Stimulated activated effector memory CD8-positive, alpha-beta T cell treated with anti-CD3 and anti-CD28 coated beads, Interleukin-12 subunit alpha, Interleukin-12 subunit beta, amount 100 ng/mL, for 72 hours (primary cell): ENCODE measurements at regions not wholly inside any gene's neighbourhood (a gene's known extent, or its start where the extent isn't known, plus 50 kb on each side); places are given as distances from the start of the nearest gene placed in this dataset.

Experiments
- ATAC-seq: fragments of 150-1000 bp; cut with Tn5 transposase; 2 replicates; pipeline ENCODE4 v1.10.0; 2021
- DNase-seq, 2 donors: peaks; one replicate each; pipeline ENCODE4 v3.0.0; 2021 to 2022; ENCODE audit warnings: low spot score in 2 of 2
- H3K27ac Mint-ChIP-seq: one replicate; pipeline ENCODE4 v1.8.0; 2022; ENCODE audit warnings: mild to moderate bottlenecking, mixed read lengths
- H3K36me3 Mint-ChIP-seq: one replicate; pipeline ENCODE4 v1.8.0; 2022; ENCODE audit warnings: mild to moderate bottlenecking, mixed read lengths
- H3K4me1 Mint-ChIP-seq: one replicate; pipeline ENCODE4 v1.8.0; 2022; ENCODE audit warnings: mixed read lengths
- H3K4me3 Mint-ChIP-seq: one replicate; pipeline ENCODE4 v1.8.0; 2022; ENCODE audit warnings: mild to moderate bottlenecking, mixed read lengths
- H3K9me3 Mint-ChIP-seq: one replicate; pipeline ENCODE4 v1.8.0; 2022; ENCODE audit warnings: mixed read lengths

DNA sequence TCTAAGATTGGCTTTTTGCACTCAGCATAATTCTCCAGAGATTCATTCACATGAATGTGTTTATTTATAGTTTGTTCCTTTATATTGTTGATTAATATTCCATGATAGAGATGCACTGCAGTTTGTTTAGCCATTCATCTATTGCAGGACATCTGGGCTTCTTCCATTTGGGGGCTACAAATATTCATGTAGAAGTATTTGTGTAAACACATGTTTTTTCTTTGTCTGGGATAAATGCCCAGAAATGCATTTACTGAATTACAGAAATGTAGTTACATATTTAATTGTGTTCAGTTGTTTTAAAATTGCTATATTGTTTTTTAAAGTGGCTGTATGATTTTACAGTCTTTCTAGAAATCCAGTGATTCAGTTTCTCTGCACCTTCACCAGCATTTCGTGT is 635.0 kb downstream of the ZIC1 start:
- H3K4me3 Mint-ChIP-seq = no peak overlapping the region
- H3K4me1 Mint-ChIP-seq = no peaks in the 10 kb centered on the region
- H3K27ac Mint-ChIP-seq = no peak overlapping the region
- DNase-seq = no peak
- no peak for ATAC-seq
- H3K36me3 Mint-ChIP-seq = no peaks in the 10 kb centered on the region
- H3K9me3 Mint-ChIP-seq = peaks cover 17% of the 10 kb centered on the region

DNA sequence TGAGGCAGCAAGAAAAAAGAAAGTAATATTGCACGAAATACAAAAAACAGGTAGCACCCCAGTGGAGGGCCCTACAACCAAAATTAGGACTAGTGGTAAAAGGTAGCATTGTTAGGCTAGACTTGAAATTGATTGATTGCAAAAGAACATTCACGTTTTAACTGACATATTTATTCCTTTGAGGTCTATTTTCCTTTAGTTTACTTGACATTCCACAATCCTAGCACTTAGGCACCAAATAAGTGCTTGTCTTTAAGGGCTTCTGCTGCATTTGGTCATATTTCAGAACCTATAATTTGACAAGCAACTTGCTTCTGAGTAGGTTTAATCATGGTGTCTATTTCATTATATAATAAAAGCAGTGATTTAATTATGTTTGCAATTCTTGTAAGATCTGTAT is 642.7 kb upstream of the AGTR1 start:
- ATAC-seq = no peak
- no peaks in the 10 kb centered on the region for H3K4me1 Mint-ChIP-seq
- no peak overlapping the region for H3K4me3 Mint-ChIP-seq
- no peak for DNase-seq
- no peaks in the 10 kb centered on the region for H3K36me3 Mint-ChIP-seq
- peaks cover 8% of the 10 kb centered on the region for H3K9me3 Mint-ChIP-seq
- no peak overlapping the region for H3K27ac Mint-ChIP-seq

DNA sequence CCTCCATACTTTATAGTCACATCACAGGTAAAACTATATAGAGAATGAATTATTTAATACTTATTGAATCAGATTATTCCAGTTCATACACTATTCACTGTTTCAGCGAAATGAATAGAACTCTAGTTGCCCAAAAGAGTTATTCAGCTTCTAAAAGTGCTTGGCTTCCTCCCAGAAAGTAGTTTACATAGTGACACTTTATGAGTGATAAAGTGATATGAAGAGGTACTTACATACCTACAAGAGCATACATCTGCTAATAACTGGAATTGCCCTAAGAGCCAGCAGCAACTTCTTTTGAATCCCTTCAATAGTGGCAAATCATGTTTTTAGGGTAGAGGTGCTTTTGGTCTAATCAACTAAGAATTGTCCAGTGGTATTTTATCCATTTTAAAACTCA is 635.1 kb upstream of the AGTR1 start:
- Mint-ChIP-seq H3K27ac (no peak overlapping the region), H3K4me1 (no peaks in the 10 kb centered on the region), H3K4me3 (no peak overlapping the region), H3K36me3 (no peaks in the 10 kb centered on the region), H3K9me3 (peaks cover 11% of the 10 kb centered on the region)
- DNase-seq (no peak), ATAC-seq (no peak)

DNA sequence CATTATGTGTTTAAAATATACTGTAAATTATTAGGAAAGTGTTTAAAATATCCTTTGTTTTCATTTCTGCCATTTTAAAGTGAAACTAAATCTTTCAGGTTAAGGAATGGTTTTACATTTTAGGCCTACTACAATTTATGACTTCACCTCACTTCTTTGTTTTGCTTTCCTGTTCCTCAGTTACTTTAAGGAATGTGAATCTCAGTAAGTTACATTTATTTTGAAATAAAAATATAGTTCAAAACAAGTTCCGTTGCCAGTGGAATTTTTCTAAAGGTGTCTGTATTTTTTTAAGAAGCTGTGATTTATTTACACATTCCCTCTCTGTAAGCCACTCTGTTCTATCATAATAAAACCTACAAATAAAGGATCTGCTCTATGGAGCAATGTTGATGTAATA is 630.9 kb upstream of the AGTR1 start:
- no peak for DNase-seq
- Mint-ChIP-seq H3K27ac (no peak overlapping the region), H3K4me3 (no peak overlapping the region), H3K36me3 (no peaks in the 10 kb centered on the region), H3K4me1 (no peaks in the 10 kb centered on the region), H3K9me3 (peaks cover 7% of the 10 kb centered on the region)
- ATAC-seq = no peak

DNA sequence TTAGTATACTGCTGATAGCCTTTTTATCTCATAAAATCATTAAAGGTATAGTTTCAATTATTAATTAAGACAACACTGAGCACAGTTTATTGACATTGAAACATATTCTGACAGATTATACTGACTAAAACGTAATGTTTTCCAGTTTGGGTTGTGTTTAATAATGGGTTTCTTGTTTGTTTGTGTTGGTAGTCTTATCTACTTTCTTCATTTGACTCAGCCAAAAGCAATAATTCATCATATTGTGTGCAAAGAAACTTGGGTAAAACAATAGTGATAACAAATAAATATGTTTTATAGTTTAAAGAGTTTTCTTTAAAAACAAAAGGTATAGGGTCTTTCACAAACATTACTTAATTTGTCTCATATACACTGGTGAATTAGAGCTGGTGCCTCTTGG is 629.2 kb upstream of the AGTR1 start:
- H3K4me3 Mint-ChIP-seq = no peak overlapping the region
- H3K4me1 Mint-ChIP-seq = no peaks in the 10 kb centered on the region
- no peak overlapping the region for H3K27ac Mint-ChIP-seq
- no peaks in the 10 kb centered on the region for H3K36me3 Mint-ChIP-seq
- DNase-seq (no peak), ATAC-seq (no peak)
- H3K9me3 Mint-ChIP-seq = peaks cover 9% of the 10 kb centered on the region

DNA sequence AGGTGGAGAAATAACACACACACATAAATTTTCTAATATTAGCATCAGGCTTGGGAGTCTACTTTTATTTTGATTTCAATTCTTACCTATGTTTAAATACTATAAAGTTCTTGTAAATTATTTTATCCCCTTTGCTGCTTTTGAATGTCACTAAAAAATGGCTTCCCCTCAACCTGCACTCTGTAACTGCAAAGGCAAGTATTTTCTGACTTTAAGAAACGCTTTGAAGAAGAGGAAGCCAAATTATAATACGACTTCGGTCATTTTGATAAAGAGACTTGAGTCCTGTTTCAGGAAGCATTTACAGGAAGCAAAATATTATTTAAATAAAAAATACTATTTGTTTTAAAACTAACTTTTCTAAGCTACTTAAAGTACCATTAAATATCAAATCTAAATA is 627.7 kb upstream of the AGTR1 start:
- DNase-seq = no peak

DNA sequence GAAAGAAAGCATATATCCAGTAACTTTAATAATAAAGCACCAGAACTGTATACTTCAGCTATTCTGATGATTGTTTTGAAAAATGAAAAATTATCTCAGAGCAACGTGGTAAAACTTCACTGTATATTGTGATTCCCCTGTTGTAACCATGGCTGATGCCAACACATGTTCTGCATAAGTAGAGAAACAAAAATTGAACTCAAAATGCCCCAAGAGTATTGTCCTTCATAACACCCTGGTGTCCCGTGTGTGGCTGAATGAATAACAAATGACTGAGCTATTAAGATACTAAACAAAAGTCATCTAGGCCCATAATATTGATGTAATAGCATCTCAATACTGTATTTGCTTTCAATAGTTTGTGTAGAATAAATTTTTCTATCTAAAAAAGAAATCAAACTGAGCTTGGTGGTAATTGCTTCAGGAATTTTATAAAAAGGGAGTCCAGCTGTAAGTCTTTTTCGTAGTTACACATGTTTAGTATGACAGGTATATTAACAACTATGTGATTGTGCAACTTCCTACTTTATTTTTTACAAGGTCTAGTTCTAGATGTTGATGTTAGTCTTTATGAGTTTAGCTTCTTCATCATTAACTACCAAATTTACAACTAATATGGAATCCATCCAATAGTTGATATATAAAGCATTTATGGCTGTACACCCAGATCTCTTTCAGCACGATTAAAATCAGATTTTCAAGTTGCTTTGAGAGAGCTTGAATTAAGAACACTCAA is 623.8 kb upstream of the AGTR1 start:
- DNase-seq (no peak), ATAC-seq (no peak)
- Mint-ChIP-seq H3K4me3 (no peak overlapping the region), H3K9me3 (peaks cover 10% of the 10 kb centered on the region), H3K4me1 (no peaks in the 10 kb centered on the region), H3K27ac (no peak overlapping the region), H3K36me3 (no peaks in the 10 kb centered on the region)

More for the DNA sequence above, 627.7 kb upstream of the AGTR1 start:
- H3K9me3 Mint-ChIP-seq = peaks cover 8% of the 10 kb centered on the region
- H3K4me3 Mint-ChIP-seq = no peak overlapping the region
- no peaks in the 10 kb centered on the region for H3K36me3 Mint-ChIP-seq
- H3K27ac Mint-ChIP-seq = no peak overlapping the region
- no peak for ATAC-seq
- no peaks in the 10 kb centered on the region for H3K4me1 Mint-ChIP-seq

DNA sequence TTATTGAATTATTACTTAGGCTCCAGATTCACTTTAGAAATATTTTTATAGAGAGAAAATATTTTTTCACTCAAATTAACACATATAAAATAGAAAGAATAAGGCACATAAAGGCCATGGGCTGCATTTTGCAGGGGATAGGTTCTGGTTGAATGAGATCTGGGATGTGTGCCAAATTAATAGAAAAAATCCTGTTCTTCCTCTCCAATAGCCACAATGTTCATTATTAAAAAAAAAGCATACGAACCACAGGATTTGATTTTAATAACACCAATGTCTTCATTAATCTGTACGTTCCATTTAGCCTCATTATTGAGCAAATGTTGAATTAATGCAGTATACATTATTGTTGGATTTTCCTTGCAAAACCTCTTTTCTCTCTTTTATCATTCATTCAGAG is 622.8 kb upstream of the AGTR1 start:
- Mint-ChIP-seq H3K4me3 (no peak overlapping the region), H3K27ac (no peak overlapping the region), H3K4me1 (no peaks in the 10 kb centered on the region), H3K9me3 (peaks cover 10% of the 10 kb centered on the region), H3K36me3 (no peaks in the 10 kb centered on the region)
- no peak for ATAC-seq
- DNase-seq = no peak

DNA sequence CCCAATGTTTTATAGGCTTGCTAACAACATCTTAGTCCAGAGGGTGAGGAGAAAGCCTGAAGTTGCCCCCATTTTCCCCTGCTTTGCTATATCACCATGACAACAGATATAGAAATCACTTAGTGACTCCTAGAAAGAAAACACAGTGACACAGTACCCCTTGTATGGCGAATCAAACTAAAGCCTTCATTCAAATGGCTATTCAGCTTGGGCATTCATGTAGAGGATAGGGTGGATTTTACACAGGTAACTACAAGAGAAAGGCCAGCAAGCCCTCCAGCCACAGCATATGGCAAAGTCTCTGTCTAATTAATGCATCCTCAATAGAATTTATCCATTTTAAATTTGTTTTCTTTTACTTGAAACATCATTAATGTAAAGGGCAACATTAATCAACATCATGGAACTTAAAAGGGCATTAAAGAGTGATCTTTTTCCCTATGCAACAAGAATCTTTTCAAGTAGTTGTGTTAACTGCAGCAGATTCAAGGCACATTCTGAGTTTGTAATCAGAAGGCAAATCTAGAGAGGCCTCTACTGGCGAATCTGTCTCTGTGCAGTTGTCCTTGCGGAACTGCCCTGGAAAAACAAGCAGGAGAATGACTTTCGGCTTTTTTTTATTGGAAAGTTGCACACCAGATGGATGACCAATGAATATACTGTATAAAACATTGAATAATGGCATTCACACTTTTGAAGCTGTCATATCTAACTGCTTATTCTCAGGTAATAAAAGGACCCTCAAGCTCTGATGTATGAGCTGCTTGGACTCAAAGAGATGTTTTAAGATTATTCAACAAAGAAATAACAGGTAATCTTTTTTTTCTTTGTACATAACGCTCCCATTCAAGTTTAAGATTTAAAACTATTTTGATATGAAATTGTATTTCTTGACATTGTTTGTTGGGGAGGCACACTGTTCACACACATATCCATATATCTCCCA is 621.7 kb upstream of the AGTR1 start:
- Mint-ChIP-seq H3K27ac (no peak overlapping the region), H3K9me3 (peaks cover 8% of the 10 kb centered on the region), H3K4me1 (no peaks in the 10 kb centered on the region), H3K36me3 (no peaks in the 10 kb centered on the region), H3K4me3 (no peak overlapping the region)
- no peak for ATAC-seq
- DNase-seq = no peak

DNA sequence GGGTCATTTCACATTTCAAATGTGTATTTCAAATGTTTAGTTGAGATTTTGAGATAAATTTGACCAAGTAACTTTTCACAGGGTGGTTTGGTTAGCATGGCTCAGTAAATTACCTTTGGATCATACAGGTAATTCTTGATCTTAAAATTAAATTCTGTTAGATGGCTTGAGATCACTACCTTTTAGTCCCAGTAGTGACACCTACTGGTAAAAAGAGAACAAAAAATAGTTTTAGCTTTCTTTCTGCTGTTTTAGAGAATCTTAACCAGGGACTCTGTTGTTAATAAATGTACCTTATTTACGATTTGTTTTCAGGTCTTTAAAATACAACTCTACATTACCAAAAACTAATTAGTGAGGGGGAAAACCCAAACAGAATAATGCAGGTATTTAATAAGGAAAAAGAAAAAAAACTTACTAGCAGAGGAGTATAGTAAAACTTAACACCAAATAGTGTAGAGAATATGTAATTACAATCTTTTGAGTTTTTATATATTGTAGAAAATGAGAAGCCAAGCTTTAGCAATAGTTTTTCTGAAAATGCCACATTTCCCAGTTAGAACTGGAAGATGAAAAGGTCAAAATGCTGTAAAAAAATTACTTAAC is 620.3 kb upstream of the AGTR1 start:
- DNase-seq = no peak
- Mint-ChIP-seq H3K4me3 (no peak overlapping the region), H3K9me3 (peaks cover 13% of the 10 kb centered on the region), H3K4me1 (no peaks in the 10 kb centered on the region), H3K27ac (no peak overlapping the region), H3K36me3 (no peaks in the 10 kb centered on the region)
- ATAC-seq = no peak

DNA sequence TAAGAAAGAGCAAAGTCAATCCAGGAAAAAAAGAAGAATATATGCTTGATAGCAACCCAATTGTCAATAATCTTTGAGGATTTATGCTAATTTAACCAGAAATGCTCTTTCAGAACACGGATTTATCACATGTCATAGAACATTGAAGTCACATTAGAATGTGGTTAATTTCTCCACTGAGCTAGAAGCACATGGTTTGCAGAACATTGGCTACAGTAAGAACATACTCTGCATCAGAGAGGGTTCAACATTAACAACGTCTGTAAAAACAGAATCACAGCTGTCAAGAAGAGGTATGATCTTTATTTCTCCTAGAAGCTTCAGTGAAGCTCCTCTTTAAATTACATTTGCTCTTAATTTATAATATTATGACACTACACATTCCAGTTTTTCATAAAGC is 619.7 kb upstream of the AGTR1 start:
- Mint-ChIP-seq H3K4me3 (no peak overlapping the region), H3K4me1 (no peaks in the 10 kb centered on the region)

DNA sequence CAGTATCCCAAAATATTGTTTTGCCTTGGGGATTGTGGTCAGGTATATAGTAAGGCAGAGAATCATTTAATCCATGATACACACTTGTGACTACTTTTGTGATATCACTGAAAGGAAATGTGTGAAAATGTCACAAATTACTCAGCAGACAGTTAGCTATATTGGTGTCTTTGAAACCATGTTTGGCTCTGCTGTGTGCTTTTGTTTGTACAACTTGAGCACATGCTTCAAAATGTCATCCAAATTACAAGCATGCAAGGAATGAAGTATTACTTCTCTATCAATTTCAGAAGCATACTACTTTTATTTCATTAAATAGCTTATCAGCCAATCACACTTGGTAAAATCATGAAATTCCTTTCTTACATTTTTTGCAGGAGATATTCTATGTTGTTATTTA is 619.0 kb upstream of the AGTR1 start:
- Mint-ChIP-seq H3K36me3 (no peaks in the 10 kb centered on the region), H3K4me3 (no peak overlapping the region), H3K27ac (no peak overlapping the region), H3K9me3 (peaks cover 17% of the 10 kb centered on the region), H3K4me1 (no peaks in the 10 kb centered on the region)
- DNase-seq = no peak
- ATAC-seq = no peak

More for the DNA sequence above, 619.7 kb upstream of the AGTR1 start:
- Mint-ChIP-seq H3K27ac (no peak overlapping the region), H3K36me3 (no peaks in the 10 kb centered on the region), H3K9me3 (peaks cover 15% of the 10 kb centered on the region)
- DNase-seq (no peak), ATAC-seq (no peak)

DNA sequence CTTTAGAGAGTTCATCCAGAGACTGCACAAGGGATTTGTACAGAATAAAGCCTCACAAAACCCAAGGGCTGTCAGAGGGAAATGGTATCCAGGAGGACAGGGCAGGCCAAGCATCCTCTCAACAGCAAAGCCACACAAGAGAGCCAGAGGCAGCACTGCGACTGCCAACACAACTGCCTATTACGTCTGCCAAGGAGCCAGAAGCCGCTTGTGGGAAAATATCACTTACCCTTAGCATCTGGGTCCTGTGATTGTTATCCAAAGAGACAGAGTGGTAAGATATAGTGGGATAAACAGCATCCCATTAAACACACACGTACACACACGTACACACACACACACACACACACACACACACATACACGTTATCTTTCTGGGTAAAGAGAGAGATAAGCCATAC is 618.3 kb upstream of the AGTR1 start:
- no peaks in the 10 kb centered on the region for H3K4me1 Mint-ChIP-seq
- ATAC-seq (no peak), DNase-seq (no peak)
- no peaks in the 10 kb centered on the region for H3K36me3 Mint-ChIP-seq
- peaks cover 15% of the 10 kb centered on the region for H3K9me3 Mint-ChIP-seq
- H3K27ac Mint-ChIP-seq = no peak overlapping the region
- no peak overlapping the region for H3K4me3 Mint-ChIP-seq

DNA sequence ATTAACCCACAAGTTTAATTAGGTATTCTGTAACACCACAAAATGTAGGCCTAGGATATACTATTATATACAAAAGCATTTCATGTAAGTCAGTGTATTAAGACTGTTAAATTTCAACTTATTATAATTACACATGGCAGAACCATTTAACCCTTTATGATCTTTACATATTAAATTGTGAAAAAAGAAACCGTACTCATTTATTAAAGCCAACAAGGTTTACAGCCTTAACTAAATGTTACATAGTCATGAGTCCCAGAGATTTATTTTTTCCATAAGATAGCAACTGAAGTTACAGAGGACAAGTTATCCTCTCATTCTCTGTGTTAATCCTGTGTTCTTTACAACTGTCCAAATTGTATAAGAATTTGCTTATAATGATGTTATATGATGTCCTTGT is 615.8 kb upstream of the AGTR1 start:
- H3K36me3 Mint-ChIP-seq = no peaks in the 10 kb centered on the region
- no peaks in the 10 kb centered on the region for H3K4me1 Mint-ChIP-seq
- no peak overlapping the region for H3K4me3 Mint-ChIP-seq
- H3K9me3 Mint-ChIP-seq = peaks cover 12% of the 10 kb centered on the region
- ATAC-seq (no peak), DNase-seq (no peak)
- no peak overlapping the region for H3K27ac Mint-ChIP-seq

DNA sequence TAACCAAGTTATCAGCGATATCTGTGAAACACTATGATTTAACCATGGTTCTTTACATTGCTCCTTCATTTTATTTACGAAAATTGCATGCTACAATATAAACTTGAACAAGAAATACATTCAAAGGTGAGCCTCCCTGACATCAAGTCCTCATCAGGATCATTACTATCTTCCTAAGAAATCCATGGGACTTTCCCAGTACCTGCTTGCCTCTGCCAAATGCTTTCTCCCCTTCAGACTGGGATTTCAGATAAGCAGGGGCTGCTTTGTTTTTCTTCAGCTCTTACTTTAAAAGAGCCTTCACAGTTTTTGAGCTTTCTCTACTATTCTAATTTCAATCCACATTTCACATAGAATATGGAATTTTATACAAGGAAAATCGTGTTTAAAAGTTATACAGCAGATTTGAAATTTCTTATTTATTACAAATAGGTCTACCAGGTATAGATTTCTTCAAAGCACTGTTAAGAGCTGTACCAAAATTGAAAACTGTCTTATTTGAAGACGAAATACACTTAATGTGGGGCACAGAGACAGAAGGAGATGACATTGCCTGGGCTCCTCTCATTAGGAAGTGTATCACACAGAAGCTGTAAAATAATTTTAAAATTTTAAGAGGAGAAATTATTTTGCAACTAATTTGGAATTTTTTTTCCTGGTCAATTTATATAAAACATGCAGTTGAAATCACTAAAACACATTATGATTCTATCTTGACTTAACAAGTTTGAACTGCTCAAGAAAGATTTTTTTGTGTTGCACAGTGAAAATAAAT is 615.0 kb upstream of the AGTR1 start:
- no peaks in the 10 kb centered on the region for H3K4me1 Mint-ChIP-seq
- DNase-seq (no peak), ATAC-seq (no peak)
- H3K36me3 Mint-ChIP-seq = no peaks in the 10 kb centered on the region
- peaks cover 12% of the 10 kb centered on the region for H3K9me3 Mint-ChIP-seq
- H3K27ac Mint-ChIP-seq = no peak overlapping the region
- no peak overlapping the region for H3K4me3 Mint-ChIP-seq
